ENCODE measurements at regions not wholly inside any gene's neighbourhood (a gene's known extent, or its start where the extent isn't known, plus 50 kb on each side); places are given as distances from the start of the nearest gene placed in this dataset.

GRCh38 chr3:147846293-147846692 lies 437.1 kb downstream of the ZIC1 start:
- TF ChIP-seq BHLHE40 (IDR thresholded peaks at IDR 0.05; ENCODE audit: low read depth, low read length): no peak
- no peak for TF ChIP-seq ZC3H11A (IDR thresholded peaks at IDR 0.05)
- no peak for TF ChIP-seq USF2 (IDR thresholded peaks at IDR 0.05)
- TF ChIP-seq CTCF (IDR thresholded peaks at IDR 0.05): no peak
- no peak for TF ChIP-seq GATA3 (IDR thresholded peaks at IDR 0.05; ENCODE audit: borderline replicate concordance)
- no peak for TF ChIP-seq KDM1A (IDR thresholded peaks at IDR 0.05; ENCODE audit: low read depth)
- no peak for TF ChIP-seq SMC3 (IDR thresholded peaks at IDR 0.05)
- TF ChIP-seq EP300 (IDR thresholded peaks at IDR 0.05): no peak
